ENCODE measurements at regions not wholly inside any gene's neighbourhood (a gene's known extent, or its start where the extent isn't known, plus 50 kb on each side); places are given as distances from the start of the nearest gene placed in this dataset.

DNA sequence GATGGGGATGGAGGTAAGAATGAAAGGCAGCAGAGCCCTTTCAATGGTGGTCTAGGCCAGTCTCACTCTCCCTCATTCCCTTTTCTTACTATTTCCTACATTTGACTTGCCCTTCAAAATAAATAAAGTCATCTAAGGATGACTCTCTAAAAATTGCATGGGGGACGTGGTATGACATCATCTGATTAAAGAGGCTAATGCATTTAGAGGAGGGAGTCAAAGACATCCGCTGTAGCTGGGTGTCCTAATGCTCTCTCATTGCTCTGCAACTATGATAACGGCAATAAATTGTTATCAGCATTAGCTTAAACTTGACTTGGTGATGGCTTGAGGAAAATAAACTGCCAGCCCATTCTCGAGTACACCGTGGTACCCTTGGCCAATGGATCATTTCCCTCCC is 225.6 kb upstream of the PBX1 start:
- Histone ChIP-seq H3K27me3 (ENCODE audit: insufficient read depth, low read length) (no peaks in the 10 kb centered on the region), H4K91ac (ENCODE audit: insufficient read length, low read depth, low read length) (no peak overlapping the region), H3K18ac (ENCODE audit: insufficient read length, low read depth, low read length) (no peak overlapping the region), H3K79me1 (ENCODE audit: insufficient read depth, low read depth, low read length, poor library complexity, severe bottlenecking) (no peaks in the 10 kb centered on the region), H4K20me1 (ENCODE audit: control insufficient read depth, insufficient read depth, insufficient read length) (no peaks in the 10 kb centered on the region), H3K9me3 (ENCODE audit: control insufficient read depth, low read depth, low read length) (no peaks in the 10 kb centered on the region), H4K5ac (ENCODE audit: insufficient read length, low read depth, low read length) (no peak overlapping the region), H3K4me2 (ENCODE audit: insufficient read depth, insufficient read length, low read length) (no peak overlapping the region), H2BK15ac (ENCODE audit: low read depth, low read length) (no peak overlapping the region), H3K4ac (ENCODE audit: low read depth, low read length) (no peak overlapping the region), H3K9ac (ENCODE audit: extremely low read depth, insufficient read length, low read length) (no peak overlapping the region), H3K4me1 (ENCODE audit: insufficient read depth, low read length) (no peaks in the 10 kb centered on the region), H3T11ph (ENCODE audit: low read length) (no peak overlapping the region), H2BK12ac (ENCODE audit: insufficient read length, low read depth, low read length) (no peak overlapping the region), H3K27ac (ENCODE audit: insufficient read length, low read depth, low read length) (no peak overlapping the region), H3K23ac (ENCODE audit: insufficient read length, low read depth, low read length) (no peak overlapping the region), H3K23me2 (ENCODE audit: insufficient read length, low read depth, low read length, poor library complexity, severe bottlenecking) (no peaks in the 10 kb centered on the region), H2BK120ac (ENCODE audit: low read depth, low read length, poor library complexity, severe bottlenecking) (no peak overlapping the region), H2AK5ac (ENCODE audit: insufficient read length, low read length) (no peak overlapping the region), H2BK5ac (ENCODE audit: insufficient read length, low read length) (no peak overlapping the region), H4K8ac (replicated peaks; ENCODE audit: insufficient read length, low read depth, low read length) (no peak overlapping the region), H2BK20ac (ENCODE audit: low read depth, low read length, poor library complexity, severe bottlenecking) (no peak overlapping the region), H3K14ac (ENCODE audit: insufficient read depth, low read length) (no peak overlapping the region), H2AFZ (ENCODE audit: low read length) (no peak overlapping the region), H3K56ac (ENCODE audit: insufficient read length, low read depth, low read length) (no peak overlapping the region), H3K79me2 (ENCODE audit: insufficient read depth, low read length) (no peaks in the 10 kb centered on the region)
- no peaks in the 10 kb centered on the region for H3K27me3 Mint-ChIP-seq (ENCODE audit: low read depth)
- no peaks in the 10 kb centered on the region for H3K36me3 Mint-ChIP-seq (ENCODE audit: insufficient read depth in 1 of 3, low read depth in 3 of 3)
- TF ChIP-seq, protein P1, sequence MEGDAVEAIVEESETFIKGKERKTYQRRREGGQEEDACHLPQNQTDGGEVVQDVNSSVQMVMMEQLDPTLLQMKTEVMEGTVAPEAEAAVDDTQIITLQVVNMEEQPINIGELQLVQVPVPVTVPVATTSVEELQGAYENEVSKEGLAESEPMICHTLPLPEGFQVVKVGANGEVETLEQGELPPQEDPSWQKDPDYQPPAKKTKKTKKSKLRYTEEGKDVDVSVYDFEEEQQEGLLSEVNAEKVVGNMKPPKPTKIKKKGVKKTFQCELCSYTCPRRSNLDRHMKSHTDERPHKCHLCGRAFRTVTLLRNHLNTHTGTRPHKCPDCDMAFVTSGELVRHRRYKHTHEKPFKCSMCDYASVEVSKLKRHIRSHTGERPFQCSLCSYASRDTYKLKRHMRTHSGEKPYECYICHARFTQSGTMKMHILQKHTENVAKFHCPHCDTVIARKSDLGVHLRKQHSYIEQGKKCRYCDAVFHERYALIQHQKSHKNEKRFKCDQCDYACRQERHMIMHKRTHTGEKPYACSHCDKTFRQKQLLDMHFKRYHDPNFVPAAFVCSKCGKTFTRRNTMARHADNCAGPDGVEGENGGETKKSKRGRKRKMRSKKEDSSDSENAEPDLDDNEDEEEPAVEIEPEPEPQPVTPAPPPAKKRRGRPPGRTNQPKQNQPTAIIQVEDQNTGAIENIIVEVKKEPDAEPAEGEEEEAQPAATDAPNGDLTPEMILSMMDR (conservative IDR thresholded peaks at IDR 0.05), result no peak
- peaks cover 0 to 6% of the 10 kb centered on the region in 2 experiments; a peak in 2 of 4 replicates for H3K4me1 Mint-ChIP-seq
- no peak for DNase-seq
- no CpG with 5 or more reads among the region's 5 CpGs for WGBS (ENCODE audit: extremely low coverage, insufficient read length, low lambda C conversion rate)
- H3K4me3 Mint-ChIP-seq, result no peak overlapping the region
- H3K27ac Mint-ChIP-seq, result no peak overlapping the region
- no peaks in the 10 kb centered on the region for H3K9me3 Mint-ChIP-seq
